NCI-H748 (cell line): ENCODE measurements at regions not wholly inside any gene's neighbourhood (a gene's known extent, or its start where the extent isn't known, plus 50 kb on each side); places are given as distances from the start of the nearest gene placed in this dataset.
"Not testable (repeated sequence)": the region's sequence is repeated elsewhere in the genome, so short reads cannot be mapped to it uniquely, and the experiment has no call there.

Source experiments
- DNase-seq: peaks from one replicate; lab custom pipeline; 2025; ENCODE audit not compliant: unreplicated experiment; lab: John Stamatoyannopoulos, UW

DNA sequence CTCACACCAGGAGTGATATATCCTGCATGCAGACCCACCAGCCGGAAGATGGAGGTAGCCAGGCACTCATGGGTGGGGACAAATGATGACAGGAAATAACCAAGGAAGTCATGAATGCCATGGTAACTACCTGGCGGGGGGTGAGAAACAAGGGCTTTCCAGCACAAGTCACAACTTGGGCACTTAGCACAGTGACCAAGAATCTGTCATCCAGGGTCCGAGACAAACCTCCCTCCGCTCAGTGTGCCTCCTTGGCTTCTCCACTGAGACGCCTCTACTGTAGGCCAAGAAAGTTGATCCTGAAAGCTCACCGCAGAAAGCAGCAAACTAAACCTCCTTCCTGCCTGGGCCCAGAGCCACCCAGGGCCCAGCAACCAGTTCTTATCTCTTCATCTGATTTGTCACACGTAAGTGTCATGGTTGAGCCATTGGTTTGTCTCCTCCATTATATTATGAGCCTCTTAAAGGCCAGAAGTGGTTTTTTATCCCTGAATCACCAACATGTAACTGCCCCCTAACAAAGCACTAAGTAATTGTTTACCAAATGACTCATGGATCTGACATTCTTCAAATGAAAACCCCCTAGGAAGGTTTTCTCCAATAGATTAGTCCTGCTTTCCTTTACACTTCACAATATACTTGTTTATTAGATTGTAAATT is 84.3 kb upstream of the TAB2 start:
- peak; percentile 81 for DNase-seq

DNA sequence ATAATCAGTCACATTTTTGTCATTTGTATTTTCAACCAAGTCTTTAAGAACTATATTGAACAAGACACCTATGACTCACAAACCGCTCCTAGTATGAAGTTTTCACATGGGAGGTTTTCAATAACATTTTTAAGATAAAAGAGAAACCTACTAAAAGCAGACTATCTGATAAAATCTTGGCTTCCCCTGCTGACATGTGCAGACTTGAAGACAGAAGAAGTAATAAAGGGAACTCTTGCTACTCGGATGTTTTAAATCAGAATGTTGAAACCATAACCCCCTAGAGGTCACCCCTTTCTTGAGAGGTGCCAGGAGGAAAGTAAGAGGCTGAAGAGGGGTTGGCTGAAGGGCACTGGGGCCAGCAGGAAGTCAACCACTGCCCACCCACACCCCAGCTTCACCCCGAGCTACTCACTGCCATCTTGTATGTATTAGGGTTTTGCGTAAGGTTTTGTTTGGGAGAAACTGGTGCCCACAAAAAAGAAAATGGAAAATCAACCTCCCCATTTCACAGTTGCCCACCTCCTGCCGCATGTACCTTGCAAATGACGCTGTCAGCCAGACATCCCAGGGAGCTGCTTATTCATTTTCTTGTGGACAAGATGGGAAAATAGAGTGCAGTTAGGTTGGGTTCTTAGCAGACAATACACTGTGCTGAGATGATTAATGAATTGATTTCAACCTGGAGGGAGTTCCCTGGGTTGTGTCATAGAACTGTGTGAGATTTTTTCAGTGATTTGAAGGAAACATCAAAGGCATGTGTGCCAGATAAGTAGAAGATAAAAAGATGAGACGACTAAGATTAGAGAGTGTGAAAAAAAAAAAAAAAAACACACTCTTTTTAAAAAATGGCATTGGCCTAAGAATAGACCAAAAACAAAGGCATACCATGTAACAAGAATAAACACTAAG is 83.2 kb upstream of the TAB2 start:
- no peak for DNase-seq

DNA sequence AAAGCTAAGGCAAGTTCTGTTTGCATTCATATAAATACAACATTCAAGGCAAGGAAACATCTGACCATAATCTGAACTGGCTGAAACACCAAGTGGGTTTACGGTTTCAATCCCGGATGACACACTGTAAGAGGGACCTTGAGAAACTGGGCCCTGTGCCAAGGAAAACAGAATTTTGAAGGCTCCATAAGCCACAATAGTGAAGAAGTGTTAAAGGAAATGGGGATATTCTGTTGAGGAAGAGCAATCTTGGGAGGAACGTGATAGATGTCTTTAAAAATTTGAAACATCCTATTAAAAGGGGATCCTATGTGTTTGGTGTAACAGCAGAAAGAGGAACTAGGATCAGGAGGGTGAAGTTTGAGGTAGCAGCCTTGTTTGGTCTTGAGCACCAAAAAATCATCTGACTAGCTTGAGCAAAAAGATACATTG is 82.4 kb upstream of the TAB2 start:
- peak; percentile 86 for DNase-seq

DNA sequence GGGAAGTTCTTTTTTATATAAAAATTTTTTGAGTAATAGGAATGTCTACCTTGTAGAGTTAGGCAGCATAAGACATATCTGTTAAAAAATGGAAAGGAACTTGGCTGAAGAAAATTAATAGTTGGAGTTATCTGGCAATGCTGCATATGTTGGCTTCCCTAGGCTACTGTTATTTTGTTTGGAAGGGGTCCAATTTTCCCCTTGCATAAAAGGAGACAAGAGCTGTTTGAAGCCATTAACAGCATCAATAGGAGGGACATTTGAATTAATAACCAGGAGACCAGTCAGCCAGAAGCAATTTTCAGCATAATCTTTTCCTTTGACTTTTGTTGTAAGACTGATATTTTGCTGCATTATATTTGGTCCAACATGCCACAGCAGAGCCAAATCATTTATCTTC is 80.9 kb upstream of the TAB2 start:
- peak; percentile 90 for DNase-seq

DNA sequence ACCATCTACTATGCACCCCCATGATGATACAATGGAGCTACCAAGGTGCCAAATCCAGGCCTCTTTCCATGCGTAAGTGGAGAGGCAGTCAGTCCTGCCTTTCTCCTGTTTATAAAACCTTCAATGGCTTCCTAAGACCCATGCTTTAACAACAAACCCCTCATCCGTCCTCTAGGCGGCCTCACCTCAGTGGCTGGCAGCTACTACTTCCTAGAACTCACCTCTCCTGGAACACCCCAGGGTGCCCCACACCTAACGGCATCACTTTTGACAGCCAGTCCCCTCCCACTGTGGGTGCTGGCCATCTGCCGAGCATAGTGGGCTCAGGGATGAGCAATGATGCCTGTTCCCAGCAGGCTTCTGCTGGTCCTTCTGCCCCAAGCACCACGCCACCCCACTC is 80.0 kb upstream of the TAB2 start:
- no peak for DNase-seq

DNA sequence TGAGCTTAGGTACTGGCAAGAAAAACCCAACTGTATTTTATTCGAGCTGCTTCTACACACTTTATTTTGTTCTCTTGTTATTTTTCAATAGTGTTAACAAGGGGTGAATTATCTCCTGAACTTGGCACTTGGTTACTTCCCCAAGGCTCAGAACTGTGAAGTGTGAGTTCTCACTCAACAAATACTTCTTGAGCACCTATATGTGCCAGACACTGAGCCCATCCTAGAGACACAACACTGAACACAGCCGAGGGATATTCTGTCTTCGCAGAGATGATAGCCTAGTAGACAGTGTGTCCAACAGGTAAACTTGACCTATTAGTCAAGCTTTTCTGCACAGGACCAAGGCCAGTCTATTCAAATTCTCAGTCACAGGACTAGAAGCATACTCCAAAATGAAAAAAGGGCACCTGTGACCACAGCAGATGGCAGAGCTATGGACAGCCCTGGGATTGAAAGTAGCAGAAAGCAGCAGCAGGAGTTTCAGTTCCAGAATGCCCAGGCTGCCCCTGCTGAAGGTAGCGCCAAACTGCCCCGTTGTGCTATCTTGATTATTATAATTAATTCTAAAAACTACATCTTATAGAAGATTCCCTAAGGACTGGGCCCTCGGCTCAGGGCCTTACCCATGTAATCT is 77.8 kb upstream of the TAB2 start:
- DNase-seq: no peak

DNA sequence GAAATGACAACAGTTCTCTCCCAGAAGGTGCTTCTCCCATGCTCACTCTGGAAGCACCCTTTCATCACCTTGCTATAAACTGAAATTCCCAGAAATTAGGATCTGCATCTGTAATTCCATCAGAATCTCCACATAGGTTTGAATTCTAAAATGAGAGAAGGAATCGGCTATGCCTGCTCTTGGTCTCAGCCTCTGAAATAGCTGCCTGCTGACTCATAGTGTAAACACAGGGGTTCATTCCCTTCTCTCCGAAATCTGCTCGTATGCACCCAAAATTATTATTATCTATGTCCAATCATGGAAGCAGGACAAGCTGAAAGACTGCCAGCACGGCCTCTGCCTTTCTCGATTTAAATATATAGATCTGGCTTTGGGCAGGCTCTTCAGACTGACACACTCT is 74.6 kb upstream of the TAB2 start:
- no peak for DNase-seq

DNA sequence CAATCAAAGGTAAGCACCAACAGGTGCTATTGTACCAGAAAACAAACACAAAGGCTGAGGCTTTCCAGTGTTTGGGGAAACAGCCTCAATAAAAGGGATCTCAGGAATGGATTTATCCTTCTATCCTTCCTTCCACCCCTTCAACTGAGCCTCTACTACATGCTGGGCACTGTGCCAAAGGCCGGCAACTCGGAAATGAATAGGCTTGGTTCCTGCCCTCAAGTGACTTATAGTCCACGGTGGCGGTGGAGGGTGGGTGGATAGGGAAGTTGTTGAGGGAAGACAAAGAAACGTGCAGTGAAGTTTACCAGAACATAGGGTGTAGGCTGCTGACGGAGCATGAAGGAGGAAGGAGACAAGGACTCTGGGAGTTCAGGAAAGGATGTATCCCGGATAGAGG is 73.4 kb upstream of the TAB2 start:
- no peak for DNase-seq

DNA sequence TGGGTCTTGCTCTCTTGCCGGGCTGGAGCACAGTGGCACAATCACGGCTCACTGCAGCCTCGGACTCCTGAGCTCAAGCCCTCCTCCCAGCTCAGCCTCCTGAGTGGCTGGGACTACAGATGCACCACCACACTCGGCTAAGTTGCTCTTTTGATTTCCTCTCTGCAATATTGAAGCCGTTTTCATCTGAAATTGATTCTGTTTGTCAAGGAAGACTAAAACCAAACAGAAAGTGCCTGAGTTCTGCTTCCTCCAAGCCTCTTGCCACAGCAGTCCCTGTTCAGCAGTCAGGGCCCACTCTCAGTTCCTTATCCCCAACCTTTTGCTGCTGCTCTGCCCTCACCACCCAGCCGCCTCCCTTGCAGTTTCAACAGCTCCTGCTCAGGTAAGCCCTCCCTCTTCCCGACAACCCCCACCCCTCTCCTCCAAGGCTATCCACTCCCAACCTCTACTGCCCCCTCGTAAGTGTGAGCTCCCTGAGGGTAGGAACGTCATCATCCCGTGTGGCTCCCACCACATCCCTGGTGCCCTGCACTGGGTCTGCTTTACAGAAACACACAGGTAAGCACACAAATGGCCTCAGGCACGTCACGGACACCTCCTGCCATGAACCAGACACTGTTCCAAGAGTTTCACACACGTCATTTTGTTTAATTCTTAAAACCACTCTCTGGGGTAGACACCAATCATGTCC is 70.7 kb upstream of the TAB2 start:
- no peak for DNase-seq

DNA sequence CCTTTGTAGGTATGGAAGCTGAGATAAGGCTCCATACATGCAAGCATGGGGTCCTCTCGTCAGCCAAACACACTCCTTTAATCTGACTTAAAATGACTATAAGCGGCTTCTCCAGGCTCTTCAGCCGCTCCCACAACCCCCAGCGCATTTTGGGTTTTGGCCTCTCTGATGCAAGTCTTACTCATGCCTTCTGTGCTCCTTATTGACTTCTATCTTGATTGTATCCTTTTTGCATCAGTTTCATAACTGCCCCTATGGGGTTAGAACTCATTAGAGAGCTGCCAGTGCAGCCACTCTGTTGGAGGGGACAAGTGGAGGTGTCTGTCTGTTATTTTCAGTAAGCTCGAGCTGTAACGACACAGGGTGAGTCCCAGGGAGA is 70.1 kb upstream of the TAB2 start:
- DNase-seq: no peak

DNA sequence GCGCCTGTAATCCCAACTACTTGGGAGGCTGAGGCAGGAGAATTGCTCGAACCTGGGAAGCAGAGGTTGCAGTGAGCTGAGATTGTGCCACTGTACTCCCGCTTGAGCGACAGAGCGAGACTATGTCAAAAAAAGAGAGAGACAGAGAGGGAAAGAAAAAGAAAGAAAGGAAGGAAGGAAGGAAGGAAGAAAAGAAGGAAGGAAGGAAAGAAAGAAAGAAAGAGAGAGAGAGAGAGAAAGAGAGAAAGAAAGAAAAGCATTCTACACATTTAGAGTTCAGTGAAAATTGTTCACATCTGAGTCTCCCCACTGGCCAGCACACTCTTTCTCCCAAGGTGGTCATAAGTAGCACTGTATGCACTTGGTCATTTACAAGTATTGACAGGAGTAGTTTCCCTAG is 69.2 kb upstream of the TAB2 start:
- not testable (repeated sequence) for DNase-seq

DNA sequence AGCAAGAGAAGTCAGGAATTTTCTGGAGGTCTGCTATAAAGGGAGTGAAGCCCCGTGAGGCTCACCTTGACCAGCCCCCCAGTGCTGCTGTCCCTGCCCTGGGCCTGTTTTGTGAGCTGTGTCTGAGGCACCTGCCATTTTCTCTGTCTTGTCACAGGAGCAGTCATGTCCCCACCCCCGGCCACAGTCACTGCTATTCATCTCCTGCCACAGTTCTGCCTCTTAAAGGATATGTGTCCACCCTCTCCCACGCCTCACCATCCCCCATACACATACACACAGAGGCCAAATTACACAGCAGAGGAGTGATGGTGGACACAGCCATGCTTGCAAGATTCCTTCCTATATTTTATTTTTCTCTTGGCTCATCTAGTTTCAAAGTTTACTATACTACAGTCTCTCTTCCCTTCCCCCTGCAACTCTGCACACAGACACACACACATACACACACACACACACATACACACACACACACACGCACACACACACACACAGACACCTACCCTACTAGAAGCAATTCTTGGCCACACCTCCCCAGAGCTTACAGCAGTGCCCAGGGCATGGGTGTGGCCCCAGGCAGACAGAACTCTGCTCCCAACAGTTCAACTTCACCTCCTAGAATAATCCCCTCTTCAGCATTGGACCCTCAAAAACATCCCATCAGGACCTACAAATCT is 68.7 kb upstream of the TAB2 start:
- peak; percentile 34 for DNase-seq

DNA sequence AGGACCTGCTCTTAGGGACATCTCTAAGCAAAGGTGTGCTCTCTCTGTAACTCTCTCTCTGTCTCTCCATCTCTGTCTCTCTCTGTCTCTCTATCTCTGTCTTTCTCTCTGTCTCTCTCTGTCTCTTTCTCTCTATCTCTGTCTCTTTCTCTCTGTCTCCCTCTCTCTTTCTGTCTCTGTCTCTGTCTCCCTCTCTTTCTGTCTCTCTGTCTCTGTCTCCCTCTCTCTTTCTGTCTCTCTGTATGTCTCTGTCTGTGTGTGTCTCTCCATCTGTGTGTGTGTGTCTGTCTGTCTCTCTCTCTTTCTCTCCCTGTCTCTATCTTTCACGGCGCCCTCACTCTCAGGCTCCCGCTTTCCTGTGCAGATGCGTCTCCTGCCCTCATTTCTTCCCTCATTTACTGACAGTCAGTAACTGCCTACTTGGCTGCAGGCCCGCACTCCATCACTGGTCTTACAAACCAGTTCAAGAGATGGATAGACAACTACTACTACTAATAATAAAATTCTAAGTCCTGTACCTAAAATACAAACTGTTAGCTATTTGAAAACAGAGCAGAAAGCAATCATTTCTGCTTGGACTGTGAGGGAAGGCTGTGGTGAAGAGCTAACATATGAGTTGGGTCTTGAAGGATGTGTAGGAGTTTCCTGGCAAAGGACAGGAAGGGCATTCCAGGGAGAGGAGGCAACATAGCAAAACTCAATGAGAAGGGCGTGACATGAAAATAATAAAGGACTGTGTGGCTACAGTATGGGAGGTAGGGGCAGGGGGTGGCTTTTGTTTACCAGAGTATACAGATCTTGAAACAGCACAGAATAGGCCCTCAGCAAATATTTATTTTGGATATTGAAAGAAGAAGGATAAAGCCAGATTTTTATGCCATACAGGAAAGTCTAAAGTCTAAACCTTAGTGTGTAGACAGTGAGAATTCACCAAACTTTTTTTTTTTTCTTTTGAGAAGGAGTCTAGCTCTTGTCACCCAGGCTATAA is 67.8 kb upstream of the TAB2 start:
- no peak for DNase-seq

DNA sequence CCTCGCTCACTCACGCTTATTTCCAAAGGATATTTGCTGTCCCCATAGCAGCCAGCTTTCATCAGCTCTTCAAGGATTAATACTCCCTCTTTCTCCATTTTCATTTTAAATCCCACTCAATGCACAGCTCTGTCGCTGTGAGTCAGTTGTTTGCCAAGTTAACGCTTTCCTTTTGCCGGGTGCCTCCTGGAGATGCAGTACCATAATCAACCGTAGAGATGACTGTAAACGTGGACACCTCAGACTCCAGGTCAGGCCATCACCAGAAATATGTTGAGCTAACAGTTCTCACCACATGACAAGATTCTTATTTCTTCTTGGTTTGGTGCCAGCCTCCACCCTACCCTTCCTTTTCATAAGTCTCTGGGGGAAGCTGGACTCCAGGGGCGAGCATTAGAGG is 66.6 kb upstream of the TAB2 start:
- no peak for DNase-seq

DNA sequence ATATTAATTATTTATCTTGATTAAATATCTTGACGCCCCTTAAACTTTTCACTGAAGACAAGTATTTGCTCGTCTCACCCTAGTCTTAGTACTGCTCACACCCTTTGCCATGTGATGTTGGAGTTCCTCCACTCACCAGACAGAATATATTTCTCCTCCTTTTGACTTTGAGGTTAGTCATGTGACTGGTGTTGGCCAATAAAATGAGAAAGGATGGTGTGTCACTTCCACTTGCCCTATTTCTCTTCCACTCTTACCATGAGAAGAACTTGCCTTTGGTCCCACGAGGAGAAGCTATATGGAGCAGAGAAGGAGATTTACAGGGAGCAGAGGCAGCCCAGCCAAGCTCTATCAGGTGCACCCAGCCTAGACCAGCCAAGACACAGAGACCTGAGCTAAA is 64.9 kb upstream of the TAB2 start:
- DNase-seq: no peak

DNA sequence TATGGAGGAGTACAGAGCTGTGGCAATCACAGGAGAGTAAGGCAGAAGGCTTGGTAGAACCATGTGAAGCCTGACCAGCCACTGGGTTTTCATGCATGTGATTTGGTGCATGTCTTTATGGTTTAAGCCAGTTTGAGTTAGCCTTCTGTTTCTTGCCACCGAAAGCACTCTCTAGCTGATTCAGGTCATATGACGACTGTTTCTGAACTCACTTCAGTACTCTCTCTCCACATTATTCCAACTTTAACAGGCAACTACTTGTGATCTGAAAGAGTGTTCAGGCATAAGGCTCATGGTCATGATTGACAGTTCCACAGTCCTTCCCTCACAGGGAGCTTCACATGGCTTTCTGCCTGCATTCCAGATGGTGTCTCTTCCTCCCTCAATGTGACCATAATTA is 63.3 kb upstream of the TAB2 start:
- DNase-seq: no peak

DNA sequence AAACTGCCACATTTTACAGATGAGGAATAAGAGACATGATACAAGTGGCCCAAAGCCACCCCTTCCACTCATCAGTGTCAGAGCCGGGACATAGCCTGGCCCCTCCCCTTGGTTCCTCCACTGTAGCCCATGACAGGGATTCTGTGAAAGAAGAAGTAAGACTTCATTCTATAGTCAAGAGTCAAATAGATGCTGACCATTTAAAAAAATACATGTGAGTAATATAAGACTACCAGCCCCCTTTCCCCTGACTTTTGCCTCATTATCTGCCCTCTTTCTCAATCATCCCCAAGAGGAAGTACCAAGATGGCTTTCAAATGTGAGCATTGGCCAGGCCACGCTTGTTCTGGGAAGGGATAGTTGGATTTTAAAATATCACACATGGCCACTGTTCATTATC is 57.8 kb upstream of the TAB2 start:
- DNase-seq: no peak

DNA sequence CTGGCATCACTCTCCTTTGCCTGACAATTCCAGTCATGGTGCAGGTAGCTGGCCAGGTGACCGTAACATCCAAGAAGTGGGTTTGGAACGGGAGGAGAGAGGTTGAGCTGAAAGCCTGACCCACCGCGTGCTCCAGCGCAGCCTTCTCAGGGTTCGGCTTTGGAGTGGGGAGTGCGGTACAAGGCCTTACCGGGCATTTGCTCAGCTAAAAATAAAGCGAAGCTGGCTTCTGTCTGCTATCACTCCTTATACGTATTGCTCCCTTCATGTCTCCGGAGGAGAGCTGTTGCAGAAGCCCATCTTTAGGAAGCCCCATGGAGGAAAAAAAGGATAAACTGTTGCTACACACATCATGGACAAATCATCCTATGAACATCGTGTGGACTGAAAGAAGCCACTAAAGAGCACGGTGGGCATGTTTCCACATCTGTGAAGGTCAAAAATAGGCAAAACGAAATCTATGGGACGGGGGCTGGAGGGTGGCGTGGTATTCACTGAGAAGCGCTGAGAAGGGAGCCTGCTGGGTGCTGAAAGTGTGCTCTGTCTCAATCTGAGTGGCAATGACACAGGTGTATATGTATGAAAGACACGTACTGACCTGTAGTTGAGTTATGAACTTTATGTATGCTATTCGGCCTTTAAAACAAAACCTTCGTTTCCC is 57.2 kb upstream of the TAB2 start:
- no peak for DNase-seq

DNA sequence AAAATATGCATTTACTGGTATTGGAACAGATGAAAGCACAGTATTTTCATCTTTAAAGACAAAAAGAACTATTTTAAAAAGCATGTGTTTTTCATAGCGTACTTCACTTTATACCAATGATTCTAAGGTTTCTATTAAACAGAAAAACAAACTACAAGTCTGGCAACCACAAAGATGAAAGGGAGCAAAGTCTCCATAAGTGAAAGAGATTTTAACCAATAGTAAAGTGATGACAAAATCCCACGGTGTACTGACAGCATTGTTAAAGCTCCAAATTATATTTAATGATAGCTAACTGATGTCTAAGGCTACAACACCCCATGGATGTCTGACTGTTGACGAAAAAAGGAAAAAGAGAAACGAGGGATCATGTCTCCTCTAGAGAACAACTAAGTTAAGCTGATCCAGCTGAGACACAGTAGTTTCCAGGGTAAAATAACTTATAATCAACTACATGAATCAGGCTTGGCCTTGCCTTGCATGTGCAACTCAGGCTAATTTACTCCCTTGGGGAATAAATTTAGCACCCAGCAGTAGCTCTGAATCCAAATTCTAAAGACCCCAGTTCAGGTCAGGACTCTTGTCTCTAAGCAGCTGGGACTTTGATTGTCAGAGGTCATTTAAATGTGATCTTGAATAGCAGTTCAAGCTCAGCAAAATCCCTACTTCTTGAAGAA is 56.0 kb upstream of the TAB2 start:
- no peak for DNase-seq
